GM12875 (cell line): ENCODE measurements at regions not wholly inside any gene's neighbourhood (a gene's known extent, or its start where the extent isn't known, plus 50 kb on each side); places are given as distances from the start of the nearest gene placed in this dataset.

Experiments used
- H3K4me3 ChIP-seq: one replicate; pipeline ENCODE4 v1.5.1; 2011; ENCODE audit warnings: low read depth, low read length, control low read depth
- CTCF ChIP-seq: IDR thresholded peaks from 2 replicates; pipeline ENCODE4 v1.5.1; 2011; ENCODE audit warnings: low read depth, mild to moderate bottlenecking, control low read depth, inconsistent platforms, low read length, moderate library complexity, borderline replicate concordance; ENCODE audit not compliant: insufficient read depth

- H3K4me3 ChIP-seq = no peak overlapping the region
- TF ChIP-seq CTCF = no peak
Observed at GRCh38 chr6:115241373-115241772, 819.3 kb downstream of the FRK start.

GRCh38 chr6:115221198-115221597 lies 839.5 kb downstream of the FRK start:
- no peak overlapping the region for H3K4me3 ChIP-seq

GRCh38 chr6:115220551-115221159 lies 840.0 kb downstream of the FRK start:
- no peak for TF ChIP-seq CTCF
- H3K4me3 ChIP-seq = no peak overlapping the region

More at GRCh38 chr6:115221198-115221597, 839.5 kb downstream of the FRK start:
- no peak for TF ChIP-seq CTCF

- no peak for TF ChIP-seq CTCF
- H3K4me3 ChIP-seq = no peak overlapping the region
Observed at GRCh38 chr6:115219645-115220044, 841.0 kb downstream of the FRK start.

- no peak for TF ChIP-seq CTCF
- H3K4me3 ChIP-seq = no peak overlapping the region
Observed at GRCh38 chr6:115216835-115217234, 843.9 kb downstream of the FRK start.

- no peak for TF ChIP-seq CTCF
- H3K4me3 ChIP-seq = no peak overlapping the region
Observed at GRCh38 chr6:115214283-115214682, 846.4 kb downstream of the FRK start.

GRCh38 chr6:115203381-115203780 lies 857.3 kb downstream of the FRK start:
- TF ChIP-seq CTCF = no peak

More at GRCh38 chr6:115203381-115203780, 857.3 kb downstream of the FRK start:
- no peak overlapping the region for H3K4me3 ChIP-seq
